GM23338 (cell line): ENCODE measurements at regions not wholly inside any gene's neighbourhood (a gene's known extent, or its start where the extent isn't known, plus 50 kb on each side); places are given as distances from the start of the nearest gene placed in this dataset.
A peak's percentile ranks its signal among the peaks of the same experiment; 100 is the strongest.

ENCODE experiments used
- ATAC-seq: fragments of 200-7000 bp; cut with Tn5 transposase; 3 replicates; pipeline ENCODE4 v1.9.1; 2020
- DNase-seq: peaks from one replicate; pipeline ENCODE4 v3.0.0-alpha.2; 2015; ENCODE audit warnings: low spot score
- H2AFZ ChIP-seq: fragments of 200-600 bp; sonication (generic); 2 replicates; pipeline ENCODE4 v1.8.0; 2016; ENCODE audit warnings: antibody characterized with exemption, mild to moderate bottlenecking, moderate library complexity
- H3F3A ChIP-seq: fragments of 200-600 bp; sonication (generic); replicated peaks from 2 replicates; pipeline ENCODE4 v1.8.0; 2017; ENCODE audit warnings: antibody characterized with exemption, mixed run types, low read depth
- H3K27ac ChIP-seq: fragments of 200-600 bp; sonication (generic); 2 replicates; pipeline ENCODE4 v1.6.1; 2016; ENCODE audit warnings: low read depth
- H3K27me3 ChIP-seq: fragments of 200-600 bp; sonication (generic); 2 replicates; pipeline ENCODE4 v1.8.0; 2016; ENCODE audit warnings: mild to moderate bottlenecking, mixed run types, moderate library complexity; ENCODE audit not compliant: insufficient read depth
- H3K36me3 ChIP-seq: fragments of 200-600 bp; sonication (generic); 2 replicates; pipeline ENCODE4 v1.8.0; 2016; ENCODE audit warnings: mild to moderate bottlenecking; ENCODE audit not compliant: insufficient read depth
- H3K4me1 ChIP-seq: fragments of 200-600 bp; sonication (generic); 2 replicates; pipeline ENCODE4 v1.8.0; 2016; ENCODE audit warnings: mild to moderate bottlenecking, moderate library complexity; ENCODE audit not compliant: insufficient read depth
- H3K4me2 ChIP-seq: fragments of 200-600 bp; sonication (generic); 2 replicates; pipeline ENCODE4 v1.7.1; 2017; ENCODE audit warnings: mixed run types
- H3K4me3 ChIP-seq: fragments of 200-600 bp; sonication (generic); 2 replicates; pipeline ENCODE4 v1.6.1; 2016; ENCODE audit warnings: mixed run types
- H3K79me2 ChIP-seq: fragments of 200-600 bp; sonication (generic); replicated peaks from 2 replicates; pipeline ENCODE4 v1.8.0; 2017; ENCODE audit warnings: mild to moderate bottlenecking; ENCODE audit not compliant: insufficient read depth
- H3K9me2 ChIP-seq: fragments of 200-600 bp; sonication (generic); 2 replicates; pipeline ENCODE4 v1.8.0; 2017; ENCODE audit not compliant: insufficient read depth
- H4K20me1 ChIP-seq: fragments of 200-600 bp; sonication (generic); replicated peaks from 2 replicates; pipeline ENCODE4 v1.8.0; 2017; ENCODE audit warnings: mild to moderate bottlenecking; ENCODE audit not compliant: insufficient read depth
- H3K27ac Mint-ChIP-seq: 2 replicates; pipeline ENCODE4 v1.8.0; 2020; ENCODE audit warnings: inconsistent platforms, mild to moderate bottlenecking, moderate library complexity, mixed read lengths
- H3K27me3 Mint-ChIP-seq: 3 replicates; pipeline ENCODE4 v1.8.0; 2022; ENCODE audit warnings: low read depth, mild to moderate bottlenecking, moderate library complexity, mixed read lengths, inconsistent platforms; ENCODE audit not compliant: insufficient read depth, poor library complexity
- H3K36me3 Mint-ChIP-seq: 3 replicates; pipeline ENCODE4 v1.8.0; 2021; ENCODE audit warnings: low read depth, mild to moderate bottlenecking, inconsistent platforms, moderate library complexity, mixed read lengths
- H3K4me1 Mint-ChIP-seq: 3 replicates; pipeline ENCODE4 v1.8.0; 2020; ENCODE audit warnings: mild to moderate bottlenecking, inconsistent platforms, mixed read lengths
- H3K4me3 Mint-ChIP-seq: 3 replicates; pipeline ENCODE4 v1.8.0; 2021; ENCODE audit warnings: moderate library complexity, mild to moderate bottlenecking, inconsistent platforms, mixed read lengths
- H3K9me3 Mint-ChIP-seq: 3 replicates; pipeline ENCODE4 v1.8.0; 2020; ENCODE audit warnings: moderate library complexity, mild to moderate bottlenecking, inconsistent platforms, mixed read lengths
- CREB1 ChIP-seq: fragments of 250-450 bp; sonication (Bioruptor Pico); IDR thresholded peaks from 2 replicates; pipeline ENCODE4 v1.5.0; 2020; ENCODE audit warnings: low read depth, mild to moderate bottlenecking, moderate library complexity
- EZH2 ChIP-seq: fragments of 200-600 bp; sonication (generic); IDR thresholded peaks from one replicate; pipeline ENCODE4 v1.8.0; 2017; ENCODE audit warnings: antibody characterized with exemption, mild to moderate bottlenecking, low read depth; ENCODE audit not compliant: unreplicated experiment
- EZH2phosphoT487 ChIP-seq: fragments of 200-600 bp; sonication (generic); IDR thresholded peaks from one replicate; pipeline ENCODE4 v1.8.1; 2018; ENCODE audit warnings: antibody characterized with exemption; ENCODE audit not compliant: unreplicated experiment
- JUNB ChIP-seq: IDR thresholded peaks from one replicate; pipeline ENCODE4 v1.6.1; 2016; ENCODE audit warnings: antibody characterized with exemption; ENCODE audit not compliant: unreplicated experiment
- NANOG ChIP-seq: IDR thresholded peaks from 2 replicates; pipeline ENCODE4 v1.6.1; 2016; ENCODE audit warnings: antibody characterized with exemption, borderline replicate concordance
- POLR2AphosphoS5 ChIP-seq: IDR thresholded peaks from 2 replicates; pipeline ENCODE4 v1.6.1; 2016; ENCODE audit warnings: antibody characterized with exemption, low read depth
- STAT1 ChIP-seq: IDR thresholded peaks from one replicate; pipeline ENCODE4 v1.6.1; 2016; ENCODE audit warnings: antibody characterized with exemption; ENCODE audit not compliant: unreplicated experiment
- ZNF114 ChIP-seq: fragments of 250-450 bp; sonication (Bioruptor Pico); IDR thresholded peaks from 2 replicates; pipeline ENCODE4 v1.5.0; 2020; ENCODE audit warnings: mild to moderate bottlenecking, moderate library complexity
- ZNF331 ChIP-seq: fragments of 250-450 bp; sonication (Bioruptor Pico); IDR thresholded peaks from 2 replicates; pipeline ENCODE4 v1.5.0; 2020; ENCODE audit warnings: low read depth, mild to moderate bottlenecking, moderate library complexity
- TF ChIP-seq, protein P1 (sequence below): fragments of 250-450 bp; sonication (Bioruptor Pico); IDR thresholded peaks from 2 replicates; pipeline ENCODE4 v1.5.0; 2020; ENCODE audit warnings: mild to moderate bottlenecking, moderate library complexity
- TF ChIP-seq, protein P2 (sequence below): IDR thresholded peaks from one replicate; pipeline ENCODE4 v1.6.1; 2018; ENCODE audit warnings: antibody characterized with exemption; ENCODE audit not compliant: unreplicated experiment
- TF ChIP-seq, protein P3 (sequence below), 2 experiments: fragments of 200-600 bp in 1 of 2; sonication (generic) in 1 of 2; conservative IDR thresholded peaks; 2 replicates each; pipeline versions ENCODE4 v1.5.1 to v1.6.1; 2016 to 2017; ENCODE audit warnings: antibody characterized with exemption in 2 of 2, low read depth in 2 of 2, mild to moderate bottlenecking in 2 of 2, moderate library complexity in 1 of 2
- TF ChIP-seq, protein P4 (sequence below): IDR thresholded peaks from 2 replicates; pipeline ENCODE4 v1.6.1; 2016; ENCODE audit warnings: antibody characterized with exemption

DNA sequence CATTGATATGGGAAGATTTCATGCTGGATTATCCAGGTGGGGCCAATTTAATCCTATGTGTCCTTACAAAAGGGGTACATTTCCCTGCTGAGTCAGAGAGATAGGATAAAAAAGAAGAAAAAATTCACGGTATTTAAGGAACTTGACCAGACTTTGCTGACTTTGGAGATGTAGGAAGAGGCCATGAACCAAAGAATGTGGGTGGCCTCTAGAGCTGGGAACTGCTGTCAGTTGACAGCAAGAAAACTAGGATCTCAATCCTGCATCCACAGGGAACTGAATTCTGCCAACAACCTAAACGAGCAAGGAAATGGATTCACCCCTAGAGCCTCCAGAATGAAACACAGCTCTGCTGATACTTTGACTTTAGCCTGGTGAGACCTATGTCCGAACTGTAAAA lies 148.1 kb upstream of the SLC24A5 start:
- H3K4me1 Mint-ChIP-seq: peaks cover 8% of the 10 kb centered on the region; the same call in 2 of the 3 replicates
- DNase-seq (peak; percentile 27), ATAC-seq (no peak)
- no peak overlapping the region for H2AFZ ChIP-seq
- peaks cover 9% of the 10 kb centered on the region; the same call in 1 of the 2 replicates for H3K4me1 ChIP-seq
- H3K27ac ChIP-seq: no peak overlapping the region
- no peaks in the 10 kb centered on the region for H3K36me3 Mint-ChIP-seq
- no peaks in the 10 kb centered on the region for H4K20me1 ChIP-seq
- H3K9me3 Mint-ChIP-seq: no peaks in the 10 kb centered on the region
- H3K27me3 Mint-ChIP-seq: peaks cover 2% of the 10 kb centered on the region
- TF ChIP-seq, protein P1, sequence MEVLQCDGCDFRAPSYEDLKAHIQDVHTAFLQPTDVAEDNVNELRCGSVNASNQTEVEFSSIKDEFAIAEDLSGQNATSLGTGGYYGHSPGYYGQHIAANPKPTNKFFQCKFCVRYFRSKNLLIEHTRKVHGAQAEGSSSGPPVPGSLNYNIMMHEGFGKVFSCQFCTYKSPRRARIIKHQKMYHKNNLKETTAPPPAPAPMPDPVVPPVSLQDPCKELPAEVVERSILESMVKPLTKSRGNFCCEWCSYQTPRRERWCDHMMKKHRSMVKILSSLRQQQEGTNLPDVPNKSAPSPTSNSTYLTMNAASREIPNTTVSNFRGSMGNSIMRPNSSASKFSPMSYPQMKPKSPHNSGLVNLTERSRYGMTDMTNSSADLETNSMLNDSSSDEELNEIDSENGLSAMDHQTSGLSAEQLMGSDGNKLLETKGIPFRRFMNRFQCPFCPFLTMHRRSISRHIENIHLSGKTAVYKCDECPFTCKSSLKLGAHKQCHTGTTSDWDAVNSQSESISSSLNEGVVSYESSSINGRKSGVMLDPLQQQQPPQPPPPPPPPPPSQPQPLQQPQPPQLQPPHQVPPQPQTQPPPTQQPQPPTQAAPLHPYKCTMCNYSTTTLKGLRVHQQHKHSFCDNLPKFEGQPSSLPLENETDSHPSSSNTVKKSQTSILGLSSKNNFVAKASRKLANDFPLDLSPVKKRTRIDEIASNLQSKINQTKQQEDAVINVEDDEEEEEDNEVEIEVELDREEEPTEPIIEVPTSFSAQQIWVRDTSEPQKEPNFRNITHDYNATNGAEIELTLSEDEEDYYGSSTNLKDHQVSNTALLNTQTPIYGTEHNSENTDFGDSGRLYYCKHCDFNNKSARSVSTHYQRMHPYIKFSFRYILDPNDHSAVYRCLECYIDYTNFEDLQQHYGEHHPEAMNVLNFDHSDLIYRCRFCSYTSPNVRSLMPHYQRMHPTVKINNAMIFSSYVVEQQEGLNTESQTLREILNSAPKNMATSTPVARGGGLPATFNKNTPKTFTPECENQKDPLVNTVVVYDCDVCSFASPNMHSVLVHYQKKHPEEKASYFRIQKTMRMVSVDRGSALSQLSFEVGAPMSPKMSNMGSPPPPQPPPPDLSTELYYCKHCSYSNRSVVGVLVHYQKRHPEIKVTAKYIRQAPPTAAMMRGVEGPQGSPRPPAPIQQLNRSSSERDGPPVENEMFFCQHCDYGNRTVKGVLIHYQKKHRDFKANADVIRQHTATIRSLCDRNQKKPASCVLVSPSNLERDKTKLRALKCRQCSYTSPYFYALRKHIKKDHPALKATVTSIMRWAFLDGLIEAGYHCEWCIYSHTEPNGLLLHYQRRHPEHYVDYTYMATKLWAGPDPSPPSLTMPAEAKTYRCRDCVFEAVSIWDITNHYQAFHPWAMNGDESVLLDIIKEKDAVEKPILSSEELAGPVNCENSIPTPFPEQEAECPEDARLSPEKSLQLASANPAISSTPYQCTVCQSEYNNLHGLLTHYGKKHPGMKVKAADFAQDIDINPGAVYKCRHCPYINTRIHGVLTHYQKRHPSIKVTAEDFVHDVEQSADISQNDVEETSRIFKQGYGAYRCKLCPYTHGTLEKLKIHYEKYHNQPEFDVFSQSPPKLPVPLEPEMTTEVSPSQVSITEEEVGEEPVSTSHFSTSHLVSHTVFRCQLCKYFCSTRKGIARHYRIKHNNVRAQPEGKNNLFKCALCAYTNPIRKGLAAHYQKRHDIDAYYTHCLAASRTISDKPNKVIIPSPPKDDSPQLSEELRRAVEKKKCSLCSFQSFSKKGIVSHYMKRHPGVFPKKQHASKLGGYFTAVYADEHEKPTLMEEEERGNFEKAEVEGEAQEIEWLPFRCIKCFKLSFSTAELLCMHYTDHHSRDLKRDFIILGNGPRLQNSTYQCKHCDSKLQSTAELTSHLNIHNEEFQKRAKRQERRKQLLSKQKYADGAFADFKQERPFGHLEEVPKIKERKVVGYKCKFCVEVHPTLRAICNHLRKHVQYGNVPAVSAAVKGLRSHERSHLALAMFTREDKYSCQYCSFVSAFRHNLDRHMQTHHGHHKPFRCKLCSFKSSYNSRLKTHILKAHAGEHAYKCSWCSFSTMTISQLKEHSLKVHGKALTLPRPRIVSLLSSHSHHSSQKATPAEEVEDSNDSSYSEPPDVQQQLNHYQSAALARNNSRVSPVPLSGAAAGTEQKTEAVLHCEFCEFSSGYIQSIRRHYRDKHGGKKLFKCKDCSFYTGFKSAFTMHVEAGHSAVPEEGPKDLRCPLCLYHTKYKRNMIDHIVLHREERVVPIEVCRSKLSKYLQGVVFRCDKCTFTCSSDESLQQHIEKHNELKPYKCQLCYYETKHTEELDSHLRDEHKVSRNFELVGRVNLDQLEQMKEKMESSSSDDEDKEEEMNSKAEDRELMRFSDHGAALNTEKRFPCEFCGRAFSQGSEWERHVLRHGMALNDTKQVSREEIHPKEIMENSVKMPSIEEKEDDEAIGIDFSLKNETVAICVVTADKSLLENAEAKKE (CRISPR knock-in tag): no peak
- TF ChIP-seq NANOG: no peak
- TF ChIP-seq, protein P2, sequence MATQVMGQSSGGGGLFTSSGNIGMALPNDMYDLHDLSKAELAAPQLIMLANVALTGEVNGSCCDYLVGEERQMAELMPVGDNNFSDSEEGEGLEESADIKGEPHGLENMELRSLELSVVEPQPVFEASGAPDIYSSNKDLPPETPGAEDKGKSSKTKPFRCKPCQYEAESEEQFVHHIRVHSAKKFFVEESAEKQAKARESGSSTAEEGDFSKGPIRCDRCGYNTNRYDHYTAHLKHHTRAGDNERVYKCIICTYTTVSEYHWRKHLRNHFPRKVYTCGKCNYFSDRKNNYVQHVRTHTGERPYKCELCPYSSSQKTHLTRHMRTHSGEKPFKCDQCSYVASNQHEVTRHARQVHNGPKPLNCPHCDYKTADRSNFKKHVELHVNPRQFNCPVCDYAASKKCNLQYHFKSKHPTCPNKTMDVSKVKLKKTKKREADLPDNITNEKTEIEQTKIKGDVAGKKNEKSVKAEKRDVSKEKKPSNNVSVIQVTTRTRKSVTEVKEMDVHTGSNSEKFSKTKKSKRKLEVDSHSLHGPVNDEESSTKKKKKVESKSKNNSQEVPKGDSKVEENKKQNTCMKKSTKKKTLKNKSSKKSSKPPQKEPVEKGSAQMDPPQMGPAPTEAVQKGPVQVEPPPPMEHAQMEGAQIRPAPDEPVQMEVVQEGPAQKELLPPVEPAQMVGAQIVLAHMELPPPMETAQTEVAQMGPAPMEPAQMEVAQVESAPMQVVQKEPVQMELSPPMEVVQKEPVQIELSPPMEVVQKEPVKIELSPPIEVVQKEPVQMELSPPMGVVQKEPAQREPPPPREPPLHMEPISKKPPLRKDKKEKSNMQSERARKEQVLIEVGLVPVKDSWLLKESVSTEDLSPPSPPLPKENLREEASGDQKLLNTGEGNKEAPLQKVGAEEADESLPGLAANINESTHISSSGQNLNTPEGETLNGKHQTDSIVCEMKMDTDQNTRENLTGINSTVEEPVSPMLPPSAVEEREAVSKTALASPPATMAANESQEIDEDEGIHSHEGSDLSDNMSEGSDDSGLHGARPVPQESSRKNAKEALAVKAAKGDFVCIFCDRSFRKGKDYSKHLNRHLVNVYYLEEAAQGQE: no peak
- TF ChIP-seq EZH2: no peak
- TF ChIP-seq EZH2phosphoT487: no peak
- no peak for TF ChIP-seq STAT1
- no peak for TF ChIP-seq ZNF331 (CRISPR knock-in tag)
- TF ChIP-seq ZNF114: no peak
- TF ChIP-seq POLR2AphosphoS5: no peak
- TF ChIP-seq, protein P3, sequence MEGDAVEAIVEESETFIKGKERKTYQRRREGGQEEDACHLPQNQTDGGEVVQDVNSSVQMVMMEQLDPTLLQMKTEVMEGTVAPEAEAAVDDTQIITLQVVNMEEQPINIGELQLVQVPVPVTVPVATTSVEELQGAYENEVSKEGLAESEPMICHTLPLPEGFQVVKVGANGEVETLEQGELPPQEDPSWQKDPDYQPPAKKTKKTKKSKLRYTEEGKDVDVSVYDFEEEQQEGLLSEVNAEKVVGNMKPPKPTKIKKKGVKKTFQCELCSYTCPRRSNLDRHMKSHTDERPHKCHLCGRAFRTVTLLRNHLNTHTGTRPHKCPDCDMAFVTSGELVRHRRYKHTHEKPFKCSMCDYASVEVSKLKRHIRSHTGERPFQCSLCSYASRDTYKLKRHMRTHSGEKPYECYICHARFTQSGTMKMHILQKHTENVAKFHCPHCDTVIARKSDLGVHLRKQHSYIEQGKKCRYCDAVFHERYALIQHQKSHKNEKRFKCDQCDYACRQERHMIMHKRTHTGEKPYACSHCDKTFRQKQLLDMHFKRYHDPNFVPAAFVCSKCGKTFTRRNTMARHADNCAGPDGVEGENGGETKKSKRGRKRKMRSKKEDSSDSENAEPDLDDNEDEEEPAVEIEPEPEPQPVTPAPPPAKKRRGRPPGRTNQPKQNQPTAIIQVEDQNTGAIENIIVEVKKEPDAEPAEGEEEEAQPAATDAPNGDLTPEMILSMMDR (conservative IDR thresholded peaks at IDR 0.05; ENCODE audit: low read depth in 2 of 2): no peak
- no peak for TF ChIP-seq CREB1 (CRISPR knock-in tag)
- no peak for TF ChIP-seq JUNB
- TF ChIP-seq, protein P4, sequence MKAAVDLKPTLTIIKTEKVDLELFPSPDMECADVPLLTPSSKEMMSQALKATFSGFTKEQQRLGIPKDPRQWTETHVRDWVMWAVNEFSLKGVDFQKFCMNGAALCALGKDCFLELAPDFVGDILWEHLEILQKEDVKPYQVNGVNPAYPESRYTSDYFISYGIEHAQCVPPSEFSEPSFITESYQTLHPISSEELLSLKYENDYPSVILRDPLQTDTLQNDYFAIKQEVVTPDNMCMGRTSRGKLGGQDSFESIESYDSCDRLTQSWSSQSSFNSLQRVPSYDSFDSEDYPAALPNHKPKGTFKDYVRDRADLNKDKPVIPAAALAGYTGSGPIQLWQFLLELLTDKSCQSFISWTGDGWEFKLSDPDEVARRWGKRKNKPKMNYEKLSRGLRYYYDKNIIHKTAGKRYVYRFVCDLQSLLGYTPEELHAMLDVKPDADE: no peak
- no peak overlapping the region for H3K4me2 ChIP-seq
- no peaks in the 10 kb centered on the region for H3F3A ChIP-seq
- H3K4me3 Mint-ChIP-seq: no peak overlapping the region
- no peak overlapping the region for H3K4me3 ChIP-seq
- H3K36me3 ChIP-seq: no peaks in the 10 kb centered on the region
- no peak overlapping the region for H3K27ac Mint-ChIP-seq
- peaks cover 8% of the 10 kb centered on the region; the same call in 1 of the 2 replicates for H3K9me2 ChIP-seq
- no peaks in the 10 kb centered on the region for H3K79me2 ChIP-seq
- H3K27me3 ChIP-seq: no peaks in the 10 kb centered on the region
